MM.1S (cell line): ENCODE measurements at regions not wholly inside any gene's neighbourhood (a gene's known extent, or its start where the extent isn't known, plus 50 kb on each side); places are given as distances from the start of the nearest gene placed in this dataset.

Experiments
- CTCF ChIP-seq: fragments of 300-600 bp; sonication (generic); IDR thresholded peaks from 2 replicates; pipeline ENCODE4 v1.5.1; 2016; ENCODE audit warnings: antibody characterized with exemption, low read length, mixed read lengths
- EZH2 ChIP-seq: fragments of 300-600 bp; sonication (generic); optimal IDR thresholded peaks from 2 replicates; pipeline ENCODE3; 2017; ENCODE audit warnings: low read depth, mild to moderate bottlenecking, antibody characterized with exemption, low read length, mixed read lengths
- EZH2phosphoT487 ChIP-seq: fragments of 300-600 bp; sonication (generic); IDR thresholded peaks from 2 replicates; pipeline ENCODE4 v1.6.1; 2018; ENCODE audit warnings: antibody characterized with exemption, low read length

DNA sequence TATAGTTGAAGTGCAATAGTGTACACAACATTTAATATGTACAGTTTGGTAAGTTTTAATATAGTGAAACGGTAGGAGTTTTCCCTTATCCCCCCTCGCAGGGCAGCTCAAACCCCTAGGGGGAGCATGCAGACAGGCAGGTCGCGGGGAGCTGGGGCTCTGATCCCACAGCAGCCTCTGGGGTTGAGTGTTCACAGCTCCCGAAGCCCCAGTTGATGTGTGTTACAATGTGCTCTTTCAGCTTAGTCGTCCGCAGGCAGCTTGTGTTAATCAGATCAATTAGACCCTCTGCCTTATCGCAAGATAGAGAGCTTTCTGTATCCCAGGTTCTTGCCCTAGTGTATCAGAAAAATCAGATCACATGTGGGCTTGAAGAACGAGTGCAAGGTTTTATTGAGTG is 143.1 kb upstream of the CHRNA7 start:
- no peak for TF ChIP-seq CTCF
- no peak for TF ChIP-seq EZH2
- TF ChIP-seq EZH2phosphoT487 = no peak
